HG03342 (cell line): ENCODE measurements at regions not wholly inside any gene's neighbourhood (a gene's known extent, or its start where the extent isn't known, plus 50 kb on each side); places are given as distances from the start of the nearest gene placed in this dataset.
"Not testable (repeated sequence)": the region's sequence is repeated elsewhere in the genome, so short reads cannot be mapped to it uniquely, and the experiment has no call there.

Experiments
- ATAC-seq: cut with Tn5 transposase; IDR thresholded peaks from one replicate; pipeline ENCODE4 v1.9.1; 2021; ENCODE audit warnings: mild to moderate bottlenecking, moderate library complexity; ENCODE audit not compliant: unreplicated experiment

GRCh38 chr7:142637240-142637639, 112.0 kb upstream of the PRSS1 start:
- no peak for ATAC-seq

GRCh38 chr7:142636751-142637150, 112.5 kb upstream of the PRSS1 start:
- ATAC-seq = no peak

GRCh38 chr7:142636107-142636506, 113.2 kb upstream of the PRSS1 start:
- not testable (repeated sequence) for ATAC-seq

- peak; percentile 97 for ATAC-seq
Observed at GRCh38 chr7:142632271-142633134, 116.8 kb upstream of the PRSS1 start.

GRCh38 chr7:142629588-142630260, 119.5 kb upstream of the PRSS1 start:
- no peak for ATAC-seq

GRCh38 chr7:142628945-142629344, 120.3 kb upstream of the PRSS1 start:
- ATAC-seq = no peak

- not testable (repeated sequence) for ATAC-seq
Observed at GRCh38 chr7:142627223-142627622, 122.0 kb upstream of the PRSS1 start.

- ATAC-seq = no peak
Observed at GRCh38 chr7:142626420-142627035, 122.7 kb upstream of the PRSS1 start.

GRCh38 chr7:142625216-142625615, 124.1 kb upstream of the PRSS1 start:
- not testable (repeated sequence) for ATAC-seq

- ATAC-seq = no peak
Observed at GRCh38 chr7:142620402-142620801, 128.9 kb upstream of the PRSS1 start.

- ATAC-seq = no peak
Observed at GRCh38 chr7:142618655-142619351, 130.5 kb upstream of the PRSS1 start.

- no peak for ATAC-seq
Observed at GRCh38 chr7:142616842-142617241, 132.4 kb upstream of the PRSS1 start.

GRCh38 chr7:142616121-142616643, 133.1 kb upstream of the PRSS1 start:
- ATAC-seq = no peak

- ATAC-seq = no peak
Observed at GRCh38 chr7:142615508-142615907, 133.8 kb upstream of the PRSS1 start.

GRCh38 chr7:142614116-142614515, 135.2 kb upstream of the PRSS1 start:
- ATAC-seq = no peak

GRCh38 chr7:142612237-142612881, 136.9 kb upstream of the PRSS1 start:
- ATAC-seq = no peak

GRCh38 chr7:142611566-142612236, 137.6 kb upstream of the PRSS1 start:
- no peak for ATAC-seq

- no peak for ATAC-seq
Observed at GRCh38 chr7:142608630-142609428, 140.4 kb upstream of the PRSS1 start.

GRCh38 chr7:142607351-142607750, 141.9 kb upstream of the PRSS1 start:
- ATAC-seq = no peak
